Pulmonary artery endothelial cell (primary cell): ENCODE measurements at regions not wholly inside any gene's neighbourhood (a gene's known extent, or its start where the extent isn't known, plus 50 kb on each side); places are given as distances from the start of the nearest gene placed in this dataset.

Experiments
- DNase-seq: peaks from one replicate; pipeline ENCODE4 v3.0.0-alpha.2; 2011; ENCODE audit warnings: low read depth, low spot score

- DNase-seq: peak; percentile 33
Measured at GRCh38 chr11:80815752-80816453, 1375.1 kb upstream of the TENM4 start.

GRCh38 chr11:80814813-80815212, 1374.0 kb upstream of the TENM4 start:
- no peak for DNase-seq

DNA sequence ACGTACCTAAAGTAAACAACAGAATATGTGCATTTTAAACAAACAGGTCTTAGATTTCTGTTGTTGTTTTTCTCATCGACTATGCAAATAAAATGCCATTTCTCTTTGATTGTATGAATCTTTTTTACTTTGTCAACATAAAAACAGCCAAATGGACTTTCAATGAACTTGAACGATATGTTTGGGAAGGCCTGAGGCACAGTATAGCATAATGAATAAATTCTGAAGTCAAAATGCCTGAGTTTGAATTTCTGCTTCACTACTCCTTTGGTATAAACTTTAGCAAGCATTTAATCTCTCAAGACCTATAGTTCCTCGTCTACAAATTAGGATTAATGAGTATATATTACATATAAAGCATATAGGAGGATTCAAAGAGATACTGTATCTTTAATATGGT, 1369.9 kb upstream of the TENM4 start:
- DNase-seq: no peak

GRCh38 chr11:80798174-80798573, 1357.3 kb upstream of the TENM4 start:
- no peak for DNase-seq

GRCh38 chr11:80783561-80783960, 1342.7 kb upstream of the TENM4 start:
- DNase-seq: no peak

GRCh38 chr11:80782135-80782885, 1341.5 kb upstream of the TENM4 start:
- DNase-seq: no peak

GRCh38 chr11:80779905-80780605, 1339.2 kb upstream of the TENM4 start:
- no peak for DNase-seq

DNA sequence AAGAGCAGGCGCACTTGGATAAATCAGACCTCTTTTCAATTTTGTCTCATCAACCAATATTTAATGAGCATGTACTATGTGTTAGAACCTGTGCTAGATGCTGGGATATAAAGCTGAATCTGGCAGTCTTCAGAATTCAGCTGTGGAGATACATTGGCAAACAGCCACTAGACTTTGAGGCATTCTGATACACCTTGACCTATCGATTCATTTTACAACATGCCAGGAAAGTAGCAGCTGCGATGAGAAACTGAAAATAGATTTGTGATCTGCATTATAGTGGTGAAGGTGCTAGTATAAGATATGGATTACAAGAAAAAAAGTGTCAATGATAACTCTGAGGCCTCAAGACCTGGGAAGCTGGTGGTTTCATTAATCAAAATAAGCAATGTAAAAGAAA, 1338.1 kb upstream of the TENM4 start:
- DNase-seq: no peak

DNA sequence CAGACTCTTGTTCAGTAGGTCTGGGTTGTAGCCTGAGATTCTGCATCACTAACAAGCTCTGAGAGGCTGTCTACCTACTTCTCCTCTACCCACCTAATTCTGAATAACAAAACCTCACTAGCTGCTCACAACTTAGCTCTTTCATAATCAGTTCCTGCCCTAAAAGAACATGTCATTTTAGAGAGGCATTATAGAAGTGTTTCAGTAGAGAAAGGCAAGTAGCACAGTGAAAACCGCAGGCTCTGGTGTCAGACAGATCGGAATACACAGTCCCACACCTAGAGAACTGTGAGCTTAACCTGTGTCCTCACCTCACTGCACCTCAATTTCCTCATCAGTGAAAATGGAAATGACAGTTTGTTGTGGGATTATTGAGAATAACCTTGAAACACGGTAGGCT, 1337.6 kb upstream of the TENM4 start:
- no peak for DNase-seq

GRCh38 chr11:80773919-80774318, 1333.1 kb upstream of the TENM4 start:
- DNase-seq: no peak

DNA sequence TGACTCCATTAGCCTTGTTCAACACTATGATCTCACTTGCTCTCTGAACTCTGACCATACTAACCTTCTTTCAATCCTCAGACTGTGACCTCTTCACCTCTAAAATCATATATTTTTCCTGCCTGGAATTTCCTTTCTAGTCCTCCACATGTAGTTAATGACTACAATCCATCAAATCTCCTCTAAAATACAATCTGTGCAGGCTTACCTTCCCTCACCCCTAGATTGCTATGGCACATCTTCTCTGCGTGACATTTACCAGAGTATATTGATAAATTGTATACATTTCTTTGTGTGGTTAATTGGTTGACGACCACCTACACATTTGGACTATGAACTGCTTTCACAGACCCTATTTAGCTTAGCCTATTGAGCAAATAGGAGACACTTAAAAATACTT, 1330.2 kb upstream of the TENM4 start:
- DNase-seq: no peak

GRCh38 chr11:80758787-80759186, 1318.0 kb upstream of the TENM4 start:
- no peak for DNase-seq

DNA sequence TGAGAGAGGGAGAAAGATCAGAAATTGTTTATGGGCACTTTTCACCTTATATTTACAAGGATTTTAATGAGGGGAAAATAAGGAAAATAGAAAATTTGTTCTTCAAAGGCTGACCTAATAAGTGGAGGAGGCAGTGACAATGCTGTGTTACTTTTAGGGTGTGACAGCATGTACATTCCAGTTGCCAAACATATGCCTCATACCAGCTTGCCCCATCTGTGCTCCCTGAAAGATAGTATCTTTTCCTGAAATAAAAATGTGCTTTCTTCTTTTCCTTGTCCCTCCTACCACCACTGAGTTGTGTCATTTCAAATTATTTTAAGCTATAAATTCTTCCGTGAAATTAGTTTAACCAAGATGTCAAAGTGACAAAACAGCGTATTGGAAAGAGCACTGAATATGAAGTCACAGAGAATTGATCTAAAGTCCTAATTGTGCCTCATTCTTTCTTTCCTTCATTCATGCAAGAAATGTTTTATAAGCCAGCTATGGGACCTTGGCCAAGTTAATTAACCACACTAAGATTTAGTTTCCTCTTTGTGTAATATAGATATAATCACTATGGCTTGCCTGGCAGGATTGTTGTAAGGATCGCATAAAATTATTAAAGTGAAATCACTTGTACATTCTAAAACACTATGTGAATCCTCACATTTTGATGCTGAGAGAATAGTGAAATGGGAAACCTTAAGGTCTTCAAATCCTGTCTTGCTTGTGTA, 1307.5 kb upstream of the TENM4 start:
- DNase-seq: no peak

- DNase-seq: no peak
Measured at GRCh38 chr11:80746300-80746699, 1305.5 kb upstream of the TENM4 start.

DNA sequence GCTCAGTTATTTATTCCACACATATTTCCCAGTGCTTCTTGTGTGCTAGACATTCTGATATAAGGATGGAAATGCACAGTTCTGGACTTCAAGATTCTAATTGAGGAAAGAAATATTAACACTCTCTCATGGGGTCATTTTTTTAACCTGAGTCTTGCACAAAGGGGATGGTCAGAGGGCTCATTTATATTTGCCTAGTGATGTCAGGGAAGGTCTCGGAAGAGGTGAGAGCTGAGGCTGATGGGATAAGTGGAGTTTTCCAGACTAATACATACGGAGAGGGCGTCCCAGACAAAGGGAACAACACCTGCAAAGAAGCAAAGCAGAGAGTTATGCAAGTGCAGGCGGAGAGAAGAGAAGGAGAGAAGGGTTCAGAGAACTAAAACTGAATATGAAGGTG, 1304.6 kb upstream of the TENM4 start:
- no peak for DNase-seq

DNA sequence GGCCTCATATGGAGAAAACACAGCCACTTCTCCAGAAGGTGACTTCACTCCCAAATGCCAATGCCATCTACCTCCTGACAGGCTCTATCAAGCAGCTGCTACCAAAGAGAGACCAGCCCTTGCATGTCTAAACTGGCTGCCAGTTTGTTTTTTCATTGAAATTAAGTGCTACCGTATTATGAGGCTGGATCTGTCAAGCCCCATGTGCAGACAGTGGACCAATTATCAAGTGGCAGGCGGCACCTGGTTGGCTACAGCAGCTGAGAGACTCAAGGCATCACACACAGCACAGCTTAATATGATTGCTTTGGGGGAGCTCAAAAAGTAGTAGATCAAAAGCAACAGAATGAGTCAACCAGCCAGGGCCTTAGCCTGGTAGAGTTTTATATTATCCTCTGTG, 1293.0 kb upstream of the TENM4 start:
- no peak for DNase-seq

- no peak for DNase-seq
Measured at GRCh38 chr11:80733361-80733760, 1292.5 kb upstream of the TENM4 start.

DNA sequence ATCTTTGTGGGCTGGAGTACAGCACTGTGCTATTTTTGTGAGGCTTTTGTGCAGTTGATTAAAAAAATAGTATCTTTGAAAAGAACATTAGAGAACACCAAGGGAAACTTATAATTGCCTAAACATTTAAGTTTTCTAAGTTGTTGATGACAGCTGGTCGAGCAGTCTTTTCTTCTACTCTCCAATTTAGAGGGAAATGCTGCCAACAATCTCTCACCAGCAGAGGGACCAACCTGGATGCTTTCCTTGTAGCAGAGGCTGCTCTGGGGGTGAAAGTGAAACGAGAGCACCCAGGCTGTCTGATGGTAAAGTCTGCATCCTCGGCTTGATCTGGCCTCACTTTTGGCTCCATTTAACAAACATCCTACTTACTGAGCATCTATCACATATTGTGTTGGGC, 1286.5 kb upstream of the TENM4 start:
- no peak for DNase-seq

DNA sequence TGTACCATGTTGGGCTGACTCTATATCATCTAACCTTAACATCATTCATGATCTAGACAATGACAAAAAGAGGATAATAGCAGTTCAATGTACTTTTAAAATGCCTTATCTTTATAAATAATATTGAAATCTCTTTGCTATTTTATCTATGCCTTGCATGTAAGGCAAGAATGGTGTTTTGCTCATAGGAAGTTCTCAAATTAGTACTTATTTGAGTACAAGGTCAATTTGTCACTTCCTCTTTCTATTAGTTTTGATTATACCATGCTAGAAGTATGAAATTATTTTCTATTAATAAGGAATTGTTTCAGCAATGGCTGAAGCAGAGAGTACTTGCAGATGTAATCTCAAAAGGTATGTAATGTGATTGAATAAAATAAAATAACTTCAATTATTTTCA, 1285.4 kb upstream of the TENM4 start:
- no peak for DNase-seq

DNA sequence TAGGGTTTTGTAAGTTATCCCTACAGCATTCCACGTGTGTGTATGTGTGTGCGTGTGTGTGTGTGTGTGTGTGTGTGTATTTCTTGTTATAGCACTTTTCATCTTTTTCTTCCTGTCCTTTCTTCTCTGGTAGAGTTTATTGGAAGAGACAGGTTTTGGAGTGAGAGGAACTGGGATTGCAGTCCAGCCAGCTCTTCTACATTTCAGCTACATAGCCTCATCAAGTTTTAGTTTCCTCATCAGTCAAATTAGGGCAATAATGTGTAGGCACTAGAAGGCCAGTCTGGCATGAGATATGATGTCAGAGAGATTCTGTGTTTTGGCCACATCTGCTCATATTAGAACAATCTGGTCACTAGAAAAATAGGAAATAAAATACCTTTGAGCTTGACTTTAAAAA, 1283.5 kb upstream of the TENM4 start:
- no peak for DNase-seq

DNA sequence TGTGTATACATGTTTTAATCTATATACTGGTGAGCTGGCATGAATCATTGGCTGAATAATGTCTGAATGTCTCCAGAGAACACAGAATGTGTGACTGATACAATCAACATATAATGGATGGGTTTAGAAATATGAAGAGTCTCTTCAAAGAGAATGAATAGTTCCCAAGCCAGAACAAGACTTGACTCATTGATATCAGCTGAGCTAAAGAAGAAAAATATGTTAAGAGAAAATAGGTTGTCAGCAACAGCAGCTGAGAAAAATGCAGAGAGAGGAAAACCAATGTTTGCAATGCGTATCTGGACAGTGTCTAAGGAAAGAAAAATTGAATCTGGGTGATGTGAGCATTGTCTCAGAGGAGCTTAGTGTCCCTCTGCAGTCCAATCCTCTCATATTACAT, 1281.8 kb upstream of the TENM4 start:
- no peak for DNase-seq

- no peak for DNase-seq
Measured at GRCh38 chr11:80720295-80720694, 1279.5 kb upstream of the TENM4 start.
